GM19035 (cell line): ENCODE measurements at regions not wholly inside any gene's neighbourhood (a gene's known extent, or its start where the extent isn't known, plus 50 kb on each side); places are given as distances from the start of the nearest gene placed in this dataset.

Source experiments
- ATAC-seq: cut with Tn5 transposase; IDR thresholded peaks from one replicate; pipeline ENCODE4 v1.9.1; 2021; ENCODE audit not compliant: unreplicated experiment

DNA sequence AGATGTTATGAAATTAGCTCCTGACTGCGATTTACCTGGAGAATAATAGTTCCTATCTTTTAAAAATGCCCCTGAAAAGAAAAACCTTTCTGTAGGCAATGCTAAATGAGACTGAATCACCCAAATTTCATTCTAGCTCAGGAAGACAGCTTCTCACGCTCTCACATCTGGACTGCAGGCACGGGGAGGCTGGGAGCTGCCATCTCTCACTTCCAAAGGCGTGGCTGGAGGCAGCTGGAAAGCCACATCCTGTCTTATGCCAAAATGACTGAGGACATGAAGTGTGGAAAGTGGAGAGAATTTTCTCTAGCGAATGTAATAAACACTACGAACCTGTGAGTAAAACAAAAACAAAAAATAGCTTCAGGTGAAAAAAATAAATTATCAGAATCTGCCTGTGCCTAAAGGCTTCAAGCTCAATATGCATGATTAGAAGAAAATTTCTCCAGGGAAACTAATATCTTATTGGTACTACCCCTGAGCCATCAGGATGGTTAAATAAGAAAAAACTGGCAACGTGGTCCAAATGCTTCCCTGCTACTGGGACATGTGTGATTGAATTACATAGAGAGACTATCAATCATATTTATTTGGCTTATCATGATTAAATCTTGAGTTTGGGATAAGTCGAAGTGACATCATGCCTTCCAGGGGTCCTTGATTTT is 58.1 kb upstream of the UBL3 start:
- ATAC-seq, result no peak

DNA sequence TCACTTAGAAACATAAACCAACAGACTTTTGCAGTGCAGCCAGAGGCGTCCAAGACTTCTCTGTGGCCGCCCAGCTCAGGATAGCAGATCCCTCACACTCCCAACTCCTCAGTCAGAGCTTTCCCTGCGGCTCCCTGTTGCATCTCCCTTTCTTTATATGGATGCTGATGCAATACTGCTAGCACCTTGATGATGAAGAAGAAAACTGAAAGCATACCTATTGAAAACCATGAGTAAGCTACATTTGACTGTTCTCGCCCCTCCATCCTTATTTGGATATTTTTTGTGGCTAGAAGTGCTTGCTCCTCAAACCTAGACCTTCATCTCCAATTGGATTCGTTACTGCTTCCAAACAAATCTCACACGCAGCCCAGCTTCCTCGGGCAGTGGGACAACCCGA is 57.3 kb upstream of the UBL3 start:
- ATAC-seq, result no peak

DNA sequence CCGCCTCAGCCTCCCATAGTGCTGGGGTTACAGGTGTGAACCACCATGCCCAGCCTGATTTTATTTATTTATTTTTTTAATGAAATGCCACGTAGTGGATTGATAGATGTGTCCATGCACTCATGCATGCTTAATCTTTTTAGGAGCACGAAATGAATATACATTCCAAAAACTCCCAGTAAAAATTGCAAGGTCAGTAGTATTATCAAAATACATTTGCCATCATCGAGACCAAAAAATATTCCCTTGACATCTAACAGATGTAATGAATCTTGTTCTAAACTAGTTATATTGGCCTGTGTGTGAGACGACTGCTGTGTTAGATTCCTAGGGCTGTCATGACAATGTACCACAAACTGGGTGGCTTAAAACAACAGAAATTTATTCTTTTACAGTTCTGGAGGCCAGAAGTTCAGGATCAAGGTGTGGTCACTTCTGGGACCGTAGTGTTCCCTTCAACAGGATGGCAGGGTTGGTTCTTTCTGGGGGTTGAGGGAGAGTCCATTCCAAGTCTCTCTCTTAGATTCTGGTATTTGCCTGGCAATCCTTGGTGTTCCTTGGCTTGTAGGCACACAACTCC is 56.1 kb upstream of the UBL3 start:
- ATAC-seq, result no peak

DNA sequence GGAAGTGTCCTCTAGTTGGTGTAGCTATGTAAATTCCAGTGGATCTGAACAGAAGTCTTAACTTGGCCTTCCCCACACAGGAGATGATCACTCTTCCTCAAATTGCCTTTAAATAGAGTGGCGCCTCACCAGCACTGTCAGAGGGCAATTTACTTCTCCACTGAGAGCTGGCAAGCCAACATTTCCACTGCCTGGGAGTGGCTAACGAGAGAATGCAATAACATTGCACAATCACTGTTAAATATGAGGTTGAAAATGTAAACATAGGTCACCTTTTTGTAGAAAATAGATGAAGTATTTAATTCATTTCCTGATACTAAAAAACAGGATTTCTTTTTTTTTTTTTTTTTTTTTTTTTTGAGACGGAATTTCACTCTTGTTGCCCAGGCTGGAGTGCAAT is 55.4 kb upstream of the UBL3 start:
- ATAC-seq, result no peak

DNA sequence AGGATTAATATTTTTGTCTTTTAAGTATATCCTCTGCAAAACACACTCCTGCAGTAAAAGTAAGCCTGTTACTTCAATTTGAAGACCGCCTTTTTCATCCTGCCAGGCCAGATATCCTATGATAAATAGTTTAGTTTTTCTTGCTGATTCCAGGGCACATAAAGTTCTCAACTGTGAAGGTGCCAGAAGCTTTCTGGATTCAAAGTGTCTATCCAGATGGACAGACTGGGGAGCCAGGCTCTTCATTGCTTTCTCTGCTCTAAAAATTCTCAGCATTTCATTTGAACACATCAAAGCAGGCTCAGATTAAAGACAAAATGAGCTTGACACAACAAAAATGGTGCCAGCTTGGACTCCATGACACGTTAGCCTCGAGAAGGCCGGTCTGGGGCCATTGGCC is 53.6 kb upstream of the UBL3 start:
- ATAC-seq, result no peak

DNA sequence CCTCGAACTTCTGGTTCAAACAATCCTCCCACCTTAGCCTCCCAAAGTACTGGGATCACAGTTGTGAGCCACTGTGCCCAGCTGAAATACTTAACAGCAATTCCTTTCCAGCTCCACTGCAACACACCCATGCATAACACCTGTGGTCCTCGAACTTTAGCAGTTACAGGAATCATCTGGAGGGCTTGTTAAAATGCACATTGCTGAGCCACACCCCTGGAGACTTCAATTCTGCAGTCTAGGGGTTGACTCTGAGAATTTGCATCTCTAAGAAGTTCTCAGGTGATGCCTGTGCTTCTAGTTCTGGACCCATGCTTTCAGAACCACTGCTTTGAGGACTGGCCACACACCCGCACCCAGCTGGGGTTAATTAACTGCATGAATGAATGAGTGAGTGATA is 53.1 kb upstream of the UBL3 start:
- ATAC-seq, result no peak

DNA sequence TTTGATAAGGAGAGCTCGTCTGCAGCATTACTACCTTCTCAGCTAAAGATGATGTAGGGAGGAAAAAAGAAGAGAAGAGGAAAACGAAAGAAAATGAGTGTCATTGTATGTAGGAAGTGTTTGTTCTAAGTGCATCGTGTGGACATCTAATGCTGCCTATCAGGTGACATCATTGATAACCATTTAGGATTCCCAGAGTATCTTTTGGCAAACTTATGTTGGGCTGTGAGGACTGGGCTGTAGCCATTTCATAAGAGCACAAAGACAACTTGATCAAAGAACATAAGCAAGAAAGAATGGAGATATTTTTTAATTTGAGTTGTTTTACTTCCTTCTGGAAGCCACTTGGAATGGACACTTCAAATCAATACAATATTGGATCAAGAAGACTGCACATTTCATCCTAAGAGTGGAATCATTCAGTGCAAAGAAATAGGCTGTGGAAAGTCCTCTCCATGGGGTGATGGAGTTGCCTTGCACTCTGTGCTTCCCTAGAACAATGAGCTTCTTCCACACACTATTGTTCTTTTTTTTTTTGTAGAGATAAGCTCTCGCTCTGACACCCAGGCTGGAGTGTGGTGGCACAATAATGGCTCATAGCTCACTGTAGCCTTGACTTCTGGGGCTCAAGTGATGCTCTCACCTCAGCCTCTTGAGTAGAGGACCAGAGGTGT is 52.4 kb upstream of the UBL3 start:
- ATAC-seq, result no peak

DNA sequence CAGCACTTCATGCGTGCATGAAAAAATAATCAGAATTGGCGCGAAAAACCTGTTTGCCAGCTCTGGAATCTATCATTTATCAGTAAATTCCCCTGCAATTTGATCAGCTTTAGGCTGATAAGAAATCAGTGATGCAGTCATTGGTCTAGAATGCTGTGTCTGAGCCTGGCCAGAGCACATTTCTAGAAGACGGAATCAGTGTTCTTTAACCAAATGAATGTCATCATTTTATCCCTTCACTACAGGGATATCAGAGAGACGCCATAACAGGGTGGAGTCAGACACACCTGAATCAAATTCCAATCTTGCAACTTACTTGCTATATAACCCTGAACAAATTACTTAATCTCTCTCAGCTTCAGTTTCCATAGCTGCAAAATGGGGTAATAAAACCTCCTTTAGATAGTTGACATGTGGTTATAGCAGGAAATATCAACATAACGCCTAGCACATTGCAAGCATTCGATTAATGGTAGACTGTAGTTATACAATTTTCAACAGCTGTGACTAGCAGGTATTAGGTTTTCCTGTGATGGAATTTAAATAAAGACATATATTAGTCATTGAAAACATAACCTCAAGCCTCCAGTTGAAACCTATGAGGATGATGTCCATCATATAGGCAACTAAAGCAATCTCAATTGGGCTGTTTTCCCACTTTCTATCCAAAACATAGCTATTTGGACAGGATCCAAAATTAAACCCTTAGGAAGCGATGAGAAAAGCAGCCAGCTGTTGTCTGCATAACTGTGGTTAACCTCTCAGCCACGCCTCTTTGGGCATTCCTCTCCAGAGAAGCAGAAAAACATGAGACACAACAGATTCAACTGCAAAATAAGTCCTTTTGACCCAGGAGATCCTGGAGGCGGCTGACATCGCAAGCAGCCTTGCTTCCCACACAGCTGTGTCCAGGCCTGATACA is 51.6 kb upstream of the UBL3 start:
- ATAC-seq, result no peak
